NOMO-1 treated with DMSO at 0.1 percent for 48 hours (cell line): ENCODE measurements at regions not wholly inside any gene's neighbourhood (a gene's known extent, or its start where the extent isn't known, plus 50 kb on each side); places are given as distances from the start of the nearest gene placed in this dataset.
"Not testable (repeated sequence)": the region's sequence is repeated elsewhere in the genome, so short reads cannot be mapped to it uniquely, and the experiment has no call there.

Experiments used
- DNase-seq: peaks from one replicate; lab custom pipeline; 2025; ENCODE audit not compliant: unreplicated experiment; lab: John Stamatoyannopoulos, UW

- DNase-seq, result no peak
Observed at GRCh38 chr16:80915079-80915450, 91.6 kb downstream of the CMC2 start.

GRCh38 chr16:80914379-80915078 lies 92.2 kb downstream of the CMC2 start:
- no peak for DNase-seq

- DNase-seq, result no peak
Observed at GRCh38 chr16:80913397-80913796, 93.3 kb downstream of the CMC2 start.

- DNase-seq, result no peak
Observed at GRCh38 chr16:80912651-80913050, 94.0 kb downstream of the CMC2 start.

- no peak for DNase-seq
Observed at GRCh38 chr16:80910434-80910833, 96.3 kb downstream of the CMC2 start.

- no peak for DNase-seq
Observed at GRCh38 chr16:80909720-80910119, 97.0 kb downstream of the CMC2 start.

- not testable (repeated sequence) for DNase-seq
Observed at GRCh38 chr16:80906169-80906568, 100.5 kb downstream of the CMC2 start.

GRCh38 chr16:80903616-80904015 lies 99.2 kb upstream of the CDYL2 start:
- no peak for DNase-seq

- DNase-seq, result no peak
Observed at GRCh38 chr16:80902306-80903110, 98.1 kb upstream of the CDYL2 start.

- DNase-seq, result no peak
Observed at GRCh38 chr16:80900593-80900954, 96.2 kb upstream of the CDYL2 start.

- DNase-seq, result no peak
Observed at GRCh38 chr16:80899809-80900592, 95.6 kb upstream of the CDYL2 start.

DNA sequence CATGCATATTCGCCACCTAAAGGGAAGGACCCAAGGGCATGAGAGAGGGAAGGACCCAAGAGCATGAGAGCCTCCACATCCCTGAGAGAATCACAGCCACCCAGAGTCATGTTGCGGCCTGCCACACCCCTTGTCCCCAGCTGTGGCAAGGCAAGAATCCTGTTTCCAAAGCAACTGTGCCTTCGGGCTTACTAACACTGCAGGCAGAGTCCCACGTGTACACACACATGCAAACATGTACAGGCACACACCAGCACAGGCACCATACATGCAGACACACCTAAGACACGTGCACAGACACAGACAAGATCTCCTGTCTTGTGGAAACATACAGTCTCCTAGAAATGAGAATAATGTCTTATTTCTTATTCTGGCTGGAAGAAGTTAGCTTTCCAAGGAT lies 92.4 kb upstream of the CDYL2 start:
- DNase-seq, result no peak

- no peak for DNase-seq
Observed at GRCh38 chr16:80894091-80894490, 89.7 kb upstream of the CDYL2 start.

DNA sequence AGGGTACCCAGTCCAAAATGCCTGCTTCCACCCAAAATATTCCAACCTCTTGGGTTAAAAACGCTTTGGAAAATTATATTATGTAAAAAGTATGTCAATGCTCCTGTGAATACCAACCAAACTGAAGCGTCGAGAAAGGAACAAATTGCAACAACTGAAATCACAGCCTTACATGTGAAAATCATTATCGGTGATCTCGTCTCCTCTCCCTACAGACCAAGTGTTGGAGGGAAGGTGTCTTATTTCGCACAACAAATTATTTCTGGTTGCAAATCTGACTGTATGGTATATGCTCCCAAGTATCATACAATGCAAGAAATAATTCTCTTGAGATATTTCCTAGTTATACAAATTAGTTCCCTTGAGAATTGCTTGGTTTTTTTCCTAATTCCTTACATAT lies 89.3 kb upstream of the CDYL2 start:
- DNase-seq, result no peak

DNA sequence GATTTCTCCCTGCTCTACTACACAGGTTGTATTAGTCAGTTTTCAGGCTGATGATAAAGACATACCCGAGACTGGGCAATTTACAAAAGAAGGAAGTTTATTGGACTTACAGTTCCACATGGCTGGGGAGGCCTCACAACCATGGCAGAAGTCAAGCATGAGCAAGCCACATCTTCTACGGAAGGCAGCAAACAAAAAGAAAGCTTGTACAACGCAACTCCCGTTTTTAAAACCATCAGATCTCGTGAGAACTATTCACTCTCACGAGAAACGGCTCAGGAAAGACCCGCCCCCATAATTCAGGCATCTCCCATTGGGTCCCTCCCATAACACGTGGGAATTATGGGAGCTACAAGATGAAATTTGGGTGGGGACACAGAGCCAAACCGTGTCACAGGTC lies 88.0 kb upstream of the CDYL2 start:
- not testable (repeated sequence) for DNase-seq

DNA sequence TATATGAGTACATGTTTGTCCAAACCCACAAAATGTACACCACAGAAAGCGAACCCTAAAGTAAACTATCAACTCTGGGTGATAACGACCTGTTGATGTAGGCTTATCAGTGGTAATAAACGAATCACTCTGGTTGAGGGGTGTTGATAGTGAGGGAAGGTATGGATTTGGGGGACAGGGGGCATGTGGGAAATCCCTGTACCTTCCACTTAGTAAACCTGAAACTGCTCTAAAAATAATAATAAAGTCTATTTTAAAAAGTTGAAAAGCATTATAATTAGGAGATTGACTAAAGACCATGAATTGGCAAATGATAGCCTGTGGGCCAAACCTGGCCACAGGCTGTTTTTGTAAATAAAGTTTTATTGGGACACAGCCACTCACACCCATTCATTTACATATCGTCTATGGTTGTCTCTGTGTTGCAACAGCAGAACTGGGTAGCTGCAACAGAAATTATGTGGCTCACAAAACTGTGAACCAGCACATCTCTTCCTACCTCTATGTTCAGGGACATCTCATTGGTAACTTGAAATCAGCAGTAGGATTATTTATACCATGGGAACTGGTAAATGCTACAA lies 85.5 kb upstream of the CDYL2 start:
- no peak for DNase-seq

DNA sequence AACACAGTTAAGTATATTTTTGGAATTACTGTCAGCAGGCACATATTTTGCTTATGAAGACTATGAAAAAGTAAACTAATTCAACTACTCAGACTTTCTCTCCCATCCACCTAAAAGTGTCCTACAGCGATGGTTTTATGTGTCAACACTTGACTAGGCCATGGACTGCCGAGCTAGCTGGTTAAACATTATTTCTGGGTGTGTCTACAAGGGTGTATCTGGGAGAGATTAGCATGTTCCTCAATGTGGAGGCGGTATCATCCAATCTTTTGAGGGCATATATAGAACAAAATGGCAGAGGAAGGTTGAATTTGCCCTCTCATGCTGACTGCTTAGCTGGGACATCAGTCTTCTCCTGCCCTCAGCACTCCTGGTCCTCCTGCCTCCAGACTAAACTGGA lies 82.7 kb upstream of the CDYL2 start:
- no peak for DNase-seq

DNA sequence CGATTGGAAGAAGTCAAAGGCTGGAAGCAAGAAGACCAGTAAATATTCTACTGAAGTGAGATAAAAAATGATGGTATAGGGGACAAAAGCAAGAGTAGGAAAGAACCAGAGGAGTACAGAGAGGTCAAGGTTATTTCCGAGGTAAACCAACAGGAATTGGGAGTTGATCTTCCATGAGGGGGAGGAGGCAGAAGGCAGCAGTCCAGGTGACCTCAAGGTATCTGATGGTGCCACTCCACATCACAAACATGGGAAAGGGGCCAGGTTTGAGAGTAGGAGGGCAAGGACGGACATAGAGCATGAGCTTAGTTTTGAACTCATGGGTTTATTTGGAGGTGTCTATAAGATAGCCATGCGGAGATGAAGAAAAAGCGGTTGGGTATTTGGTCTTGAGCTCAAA lies 79.4 kb upstream of the CDYL2 start:
- no peak for DNase-seq

GRCh38 chr16:80883159-80883642 lies 78.8 kb upstream of the CDYL2 start:
- DNase-seq, result no peak

- no peak for DNase-seq
Observed at GRCh38 chr16:80875616-80876015, 71.2 kb upstream of the CDYL2 start.

DNA sequence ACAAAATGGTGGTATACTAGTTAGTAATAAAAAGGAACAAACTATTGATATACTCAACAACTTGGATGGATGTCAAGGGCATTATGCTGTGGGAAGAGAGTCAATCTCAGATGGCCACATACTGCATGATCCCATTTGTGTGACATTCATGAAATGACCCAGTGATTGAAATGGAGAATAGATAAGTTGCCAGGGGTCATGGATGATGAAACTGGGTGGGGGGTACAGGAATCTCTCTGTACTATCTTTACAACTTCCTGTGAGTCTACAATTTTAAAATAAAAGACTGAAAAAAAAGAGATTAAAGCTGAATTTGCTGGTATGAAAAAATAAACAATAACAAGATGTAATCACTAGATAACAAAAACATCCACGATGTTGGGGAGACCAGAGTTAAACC lies 70.5 kb upstream of the CDYL2 start:
- DNase-seq, result no peak
